GM18951 (cell line): ENCODE measurements at regions not wholly inside any gene's neighbourhood (a gene's known extent, or its start where the extent isn't known, plus 50 kb on each side); places are given as distances from the start of the nearest gene placed in this dataset.

Experiments
- POLR2A ChIP-seq: IDR thresholded peaks from 4 replicates; pipeline ENCODE4 v1.6.1; 2011; ENCODE audit warnings: mild to moderate bottlenecking; ENCODE audit not compliant: insufficient read length, insufficient read depth; ENCODE audit errors: extremely low read depth
- in situ Hi-C: fragments of 300-500 bp; cut with MboI; formaldehyde crosslinking; loops from one replicate; pipeline ENCODE4 v1.12.0; 2022; ENCODE audit warnings: low sequenced_read_pairs, mixed read lengths, inconsistent platforms; ENCODE audit not compliant: unreplicated experiment

DNA sequence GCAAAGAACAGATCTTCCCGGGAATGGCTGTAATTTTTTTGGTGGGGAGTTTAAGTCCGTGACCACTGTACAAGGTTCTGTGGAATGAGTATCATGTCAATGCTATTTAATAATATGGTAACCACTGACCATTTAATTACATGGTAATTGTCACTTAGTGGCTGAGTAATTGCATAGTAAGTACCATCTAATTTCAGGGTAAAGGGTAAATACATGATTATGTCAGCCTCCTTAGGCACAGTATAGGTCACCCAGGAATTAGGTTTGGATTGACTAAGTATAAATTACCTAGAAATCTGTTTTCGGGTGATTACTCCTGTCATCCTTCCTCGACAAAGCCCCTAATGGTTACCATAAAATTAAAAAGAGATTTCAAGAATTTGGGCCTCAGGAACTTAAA lies 120.1 kb upstream of the AGBL1 start:
- in situ Hi-C loops: no loop called here
- TF ChIP-seq POLR2A: no peak

DNA sequence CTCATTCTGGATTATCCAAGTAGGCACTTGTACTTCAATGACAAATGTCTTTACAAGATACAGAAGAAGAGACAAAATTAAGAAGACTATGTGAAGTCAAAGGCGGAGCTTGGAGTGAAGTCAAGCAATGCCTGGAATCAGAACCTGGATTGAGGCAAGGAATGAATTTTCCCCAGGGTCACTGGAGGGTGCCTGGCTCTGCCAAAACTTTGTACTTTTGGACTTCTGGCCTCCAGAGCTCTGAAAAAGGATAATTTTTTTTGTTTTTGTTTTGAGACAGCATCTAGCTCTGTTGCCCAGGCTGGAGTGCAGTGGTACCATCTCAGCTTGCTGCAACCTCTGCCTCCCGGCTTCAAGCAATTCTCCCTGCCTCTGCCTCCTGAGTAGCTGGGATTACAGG lies 119.3 kb upstream of the AGBL1 start:
- in situ Hi-C loops: no loop called here
- TF ChIP-seq POLR2A: no peak

DNA sequence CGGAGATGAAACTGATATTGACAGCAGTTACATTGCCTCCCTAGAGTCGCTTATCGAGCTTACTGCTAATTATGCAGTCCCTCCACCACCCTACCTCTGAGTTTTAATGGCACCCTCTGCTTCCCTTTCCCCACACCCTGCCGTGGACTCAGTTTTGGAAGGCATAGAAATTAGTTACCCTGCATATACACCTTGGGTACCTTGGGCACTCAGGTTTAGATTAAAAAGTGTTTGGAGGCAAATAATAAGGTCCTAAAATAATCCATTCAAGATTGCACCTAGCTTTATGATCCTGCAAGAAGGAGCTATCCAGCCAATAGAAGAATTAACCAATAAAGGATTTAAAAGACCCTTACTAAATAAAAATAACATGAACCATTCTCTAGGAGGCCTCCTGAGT lies 117.8 kb upstream of the AGBL1 start:
- in situ Hi-C loops: no loop called here
- TF ChIP-seq POLR2A: no peak

DNA sequence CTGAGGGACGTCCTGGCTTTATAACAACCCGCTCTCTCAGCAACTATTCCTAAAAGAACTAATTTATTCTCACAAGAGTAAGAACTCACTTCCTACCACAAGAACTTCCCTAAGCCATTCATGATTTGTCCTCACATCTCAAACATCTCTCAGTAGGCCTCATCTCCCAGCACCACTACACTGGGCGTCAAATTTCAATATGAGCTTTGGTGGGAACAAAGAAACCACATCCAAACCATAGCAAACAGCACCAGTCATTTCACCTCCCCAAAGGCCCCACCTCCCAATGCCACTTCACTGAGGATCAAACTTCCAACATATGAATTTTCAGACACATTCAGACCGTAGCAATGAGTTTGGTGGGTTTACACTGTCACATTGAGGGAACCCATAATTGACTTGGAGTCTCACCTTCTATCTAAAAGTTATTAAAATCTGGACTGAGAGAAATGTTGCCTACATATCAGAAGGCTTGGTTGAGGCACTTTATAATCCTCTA lies 116.4 kb upstream of the AGBL1 start:
- no peak for TF ChIP-seq POLR2A
- in situ Hi-C loops: no loop called here

DNA sequence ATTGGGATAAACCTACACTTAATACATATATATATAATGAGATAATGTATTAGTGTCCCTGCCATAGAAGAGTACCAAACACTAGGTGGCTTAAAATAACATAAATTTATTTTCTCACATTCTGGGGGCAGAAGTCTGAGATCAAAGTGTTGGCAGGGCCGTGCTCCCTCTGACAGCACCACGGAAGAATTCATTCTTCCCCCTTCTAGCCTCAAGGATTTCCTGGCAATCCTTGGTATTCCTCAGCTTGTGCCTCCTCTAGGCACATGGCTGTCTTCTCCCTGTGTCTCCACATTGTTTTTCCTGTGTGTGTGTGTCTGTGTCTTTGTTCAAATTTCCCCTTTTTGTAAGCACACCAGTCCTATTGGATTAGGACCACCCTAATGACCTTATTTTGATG lies 115.2 kb upstream of the AGBL1 start:
- TF ChIP-seq POLR2A: no peak
- in situ Hi-C loops: no loop called here

DNA sequence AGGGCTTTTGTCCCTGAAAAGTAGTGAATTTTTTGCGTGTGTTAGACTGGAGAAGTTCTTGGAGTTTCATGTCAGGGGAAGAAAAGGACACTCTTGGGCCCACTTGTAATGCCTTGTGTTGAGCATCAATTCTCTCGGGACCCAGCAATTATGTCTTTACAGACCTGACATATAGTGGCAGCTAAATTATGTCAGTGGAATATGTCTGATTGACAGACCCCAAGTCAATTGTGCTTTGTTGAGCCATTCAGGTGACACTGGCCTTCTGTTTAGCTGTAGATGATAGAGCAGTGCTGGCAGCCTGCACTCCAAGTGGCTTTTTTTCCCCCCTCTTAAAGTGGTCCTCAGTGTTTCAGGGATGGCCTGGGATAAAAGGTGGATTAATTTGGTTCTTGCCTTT lies 112.1 kb upstream of the AGBL1 start:
- no peak for TF ChIP-seq POLR2A

DNA sequence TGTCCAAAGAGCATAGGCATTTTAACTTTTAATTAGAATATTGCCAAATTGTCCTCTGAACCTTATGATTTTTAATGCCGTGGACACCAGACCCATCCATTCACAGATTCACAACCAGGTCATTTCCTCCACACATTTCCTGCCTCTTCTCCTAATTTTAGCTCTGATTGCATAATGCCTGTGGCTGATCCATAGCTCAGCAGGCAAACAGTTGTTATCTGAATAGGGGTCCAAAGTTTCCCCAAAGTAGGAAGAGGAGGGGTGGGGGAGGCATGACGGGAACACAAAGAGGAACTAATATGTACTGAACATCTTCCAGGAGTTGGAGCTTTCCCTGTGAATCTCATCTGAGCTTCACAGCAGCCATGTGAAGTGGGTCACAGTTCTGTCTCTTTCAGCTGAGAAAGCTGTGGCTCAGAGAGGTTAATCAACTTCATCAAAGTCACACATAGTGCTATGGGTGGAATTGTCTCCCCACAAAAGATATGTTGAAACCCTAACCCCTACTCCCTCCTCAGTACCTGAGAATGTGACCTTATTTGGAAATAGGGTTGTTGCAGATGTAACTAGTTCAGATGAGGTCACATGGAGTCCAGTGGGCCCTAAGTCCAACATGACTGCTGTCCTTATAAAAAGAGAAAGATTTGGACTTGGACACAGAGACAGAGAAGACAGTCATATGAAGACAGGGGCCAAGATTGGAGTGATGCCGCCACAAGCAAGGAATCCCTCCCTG lies 106.7 kb upstream of the AGBL1 start:
- in situ Hi-C loops: no loop called here
- no peak for TF ChIP-seq POLR2A

More for the DNA sequence above, 112.1 kb upstream of the AGBL1 start:
- in situ Hi-C loops: no loop called here

DNA sequence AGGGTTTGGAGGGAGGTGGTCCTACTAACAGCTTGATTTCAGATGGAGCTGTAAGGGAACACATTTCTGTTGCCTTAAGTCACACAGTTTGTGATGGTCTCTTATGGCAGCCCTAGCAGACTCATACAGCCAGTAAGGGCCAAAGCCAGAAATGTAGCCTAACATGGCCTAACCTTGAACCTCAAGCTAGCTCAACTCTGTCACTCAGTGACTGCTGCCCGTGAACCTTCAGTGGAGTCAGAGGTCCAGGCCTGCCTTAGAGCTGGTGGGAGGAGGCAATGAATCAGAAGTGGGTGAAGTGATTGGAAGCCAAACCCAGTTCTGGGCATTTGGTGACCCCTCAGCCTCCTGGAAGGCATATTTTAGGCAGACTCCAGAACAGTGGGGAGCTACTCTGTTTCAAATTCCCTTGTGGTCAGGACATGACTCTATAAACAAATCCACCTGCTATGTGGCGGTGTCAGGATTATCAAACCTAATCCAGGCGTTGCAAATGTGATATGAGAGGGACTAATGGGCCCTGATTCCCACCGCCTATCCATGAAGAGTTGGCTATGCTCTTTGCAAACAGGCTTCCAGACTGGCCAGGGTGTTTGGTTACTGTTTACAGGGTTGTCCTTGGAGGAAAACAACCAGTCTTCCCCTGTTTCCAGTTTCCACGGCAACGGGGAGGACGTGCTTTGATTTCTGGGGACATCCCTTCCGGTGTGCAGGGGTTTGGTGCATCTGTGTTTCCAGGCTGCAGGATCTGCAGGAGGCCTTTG lies 105.9 kb upstream of the AGBL1 start:
- TF ChIP-seq POLR2A: no peak
- in situ Hi-C loops: no loop called here

DNA sequence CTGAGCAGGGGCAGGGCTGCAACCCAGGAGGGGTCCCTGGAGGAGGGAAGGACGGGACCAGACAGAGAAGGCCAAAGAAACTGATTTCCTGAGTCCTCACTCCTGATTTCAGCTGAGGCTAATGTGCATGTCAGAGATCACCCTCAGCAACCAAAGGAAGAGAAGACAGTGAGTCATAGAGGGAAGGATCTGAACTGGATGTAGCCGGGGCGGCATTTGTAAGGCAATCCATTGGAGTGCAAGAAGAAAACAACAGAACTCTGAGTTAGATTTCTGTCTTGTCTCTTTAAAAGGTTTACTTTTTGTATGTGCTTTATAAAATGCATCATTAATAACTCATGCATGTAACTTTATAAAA lies 105.3 kb upstream of the AGBL1 start:
- TF ChIP-seq POLR2A: no peak
- in situ Hi-C loops: no loop called here

DNA sequence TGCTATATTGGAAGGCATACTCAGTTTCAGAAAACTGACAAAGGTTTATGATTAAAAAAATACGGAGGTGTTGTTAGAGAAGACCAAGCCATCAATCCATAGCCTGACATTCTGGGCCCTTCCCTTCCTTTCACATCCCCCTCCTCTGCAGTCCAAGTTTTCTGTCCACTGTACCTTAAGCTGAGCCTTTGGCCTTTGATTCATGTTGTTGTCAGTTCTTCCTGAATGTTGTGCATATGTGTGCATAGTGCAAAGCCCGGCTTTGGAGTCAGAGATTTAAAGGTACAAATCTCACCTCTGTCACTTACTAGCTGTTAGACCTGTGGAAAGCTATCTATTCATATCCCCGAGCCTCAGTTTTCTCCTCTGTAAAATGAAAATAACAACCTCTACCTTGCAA lies 104.9 kb upstream of the AGBL1 start:
- in situ Hi-C loops: no loop called here
- TF ChIP-seq POLR2A: no peak

DNA sequence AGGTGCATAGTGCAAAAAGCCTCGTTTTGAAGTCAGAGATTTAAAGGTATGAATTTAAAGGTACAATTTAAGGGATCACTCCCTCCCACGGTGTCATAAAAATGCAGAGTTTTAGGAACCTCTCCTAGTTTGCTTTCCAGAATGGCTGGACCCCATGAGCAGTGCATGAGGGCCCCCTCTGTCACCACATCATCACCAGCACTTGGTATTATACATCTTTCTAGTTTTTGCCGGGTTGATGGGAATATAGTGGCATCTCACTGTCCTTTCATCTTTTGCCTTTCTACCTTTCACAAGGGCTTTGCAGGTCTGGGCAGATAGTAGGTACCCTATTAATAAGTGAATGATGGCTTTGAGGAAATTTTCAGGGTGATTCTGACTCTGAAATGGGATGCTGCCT lies 103.6 kb upstream of the AGBL1 start:
- no peak for TF ChIP-seq POLR2A
- in situ Hi-C loops: no loop called here

DNA sequence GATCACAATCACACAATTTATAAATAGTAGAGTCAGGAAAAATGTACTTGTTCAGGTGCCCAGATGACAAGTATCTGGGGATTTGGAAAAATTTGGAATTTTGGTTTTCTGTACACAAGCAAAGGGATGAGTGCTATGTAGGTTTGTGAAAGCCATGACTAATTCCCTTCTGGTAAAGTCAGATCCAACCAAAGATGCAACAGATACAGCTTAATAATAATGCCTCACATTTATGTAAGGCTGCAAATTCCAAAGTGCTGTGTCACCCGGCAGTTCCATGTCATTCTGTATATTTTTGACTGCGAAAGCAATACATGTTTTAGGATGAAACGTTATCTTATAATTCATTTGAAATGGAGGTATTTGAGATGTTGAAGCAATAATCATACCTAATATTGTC lies 102.7 kb upstream of the AGBL1 start:
- in situ Hi-C loops: no loop called here
- no peak for TF ChIP-seq POLR2A

DNA sequence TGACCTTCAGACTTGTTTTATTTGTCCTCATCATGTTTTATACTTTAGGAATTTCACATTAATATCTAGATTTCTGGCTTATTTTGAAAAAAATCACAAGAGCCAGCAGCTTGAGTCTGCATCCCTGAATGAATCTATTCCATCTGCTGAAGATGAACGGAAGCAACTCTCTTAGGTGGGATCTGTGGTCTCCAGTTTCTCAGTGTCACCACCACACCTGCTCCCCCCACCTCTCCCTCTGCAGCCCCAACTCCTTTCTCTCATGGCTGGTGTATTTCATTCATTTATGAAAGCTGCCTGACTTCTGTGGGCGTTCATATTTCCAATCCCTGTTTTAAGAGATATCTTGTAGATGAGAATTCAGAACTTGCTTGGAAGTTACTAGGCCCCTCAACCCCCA lies 102.1 kb upstream of the AGBL1 start:
- TF ChIP-seq POLR2A: no peak
- in situ Hi-C loops: no loop called here

DNA sequence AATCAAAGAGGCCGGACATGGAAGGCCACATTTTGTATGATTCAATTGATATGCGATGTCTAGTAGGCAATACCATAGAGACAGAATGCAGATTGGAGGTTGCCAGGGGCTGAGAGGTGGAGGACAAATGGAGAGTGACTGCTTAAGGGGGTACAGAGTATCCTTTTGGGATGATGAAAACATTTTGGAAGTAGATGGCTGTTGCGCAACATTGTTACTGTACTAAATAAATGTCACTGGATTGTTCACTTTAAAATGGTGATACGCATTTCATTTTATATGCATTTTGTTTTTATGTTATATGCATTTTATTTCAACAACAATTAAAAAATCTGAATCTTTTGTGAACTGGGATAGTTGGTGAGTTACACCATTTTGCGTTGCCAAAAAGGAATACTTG lies 99.7 kb upstream of the AGBL1 start:
- TF ChIP-seq POLR2A: no peak
- in situ Hi-C loops: no loop called here
